ENCODE measurements at regions not wholly inside any gene's neighbourhood (a gene's known extent, or its start where the extent isn't known, plus 50 kb on each side); places are given as distances from the start of the nearest gene placed in this dataset.

DNA sequence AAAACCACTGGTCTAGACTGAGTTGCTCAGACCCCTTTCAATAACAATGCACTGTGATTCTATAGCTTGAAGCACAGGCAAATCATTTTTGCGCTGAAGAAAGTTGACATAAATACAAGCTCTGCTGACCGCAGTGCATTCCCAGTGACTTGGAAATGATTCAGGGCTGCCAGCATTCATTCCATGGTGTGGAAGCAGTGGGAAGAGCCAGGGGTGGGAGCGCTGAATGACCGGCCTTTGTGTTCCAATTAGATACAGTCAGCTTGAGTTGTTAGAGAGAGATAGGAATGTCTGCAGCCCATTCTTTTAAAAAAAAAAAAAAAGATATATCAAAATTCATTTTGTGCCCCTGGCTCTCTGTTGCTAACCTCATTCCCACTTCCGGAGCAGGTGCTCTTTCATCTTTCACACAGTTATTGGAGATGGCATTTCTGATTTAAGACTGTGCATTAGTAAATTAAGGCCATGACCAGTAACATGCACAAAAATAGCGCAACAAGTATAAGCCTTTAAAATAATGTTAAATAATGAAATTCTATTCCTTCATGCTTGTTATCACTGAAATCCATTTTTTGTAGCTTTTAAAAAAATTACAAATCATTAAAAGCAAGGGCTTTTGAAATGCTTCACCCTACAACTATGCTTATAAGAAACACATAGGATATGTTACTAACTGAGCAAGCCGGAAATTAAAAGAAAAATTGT lies 59.4 kb upstream of the CTLA4 start:
- peaks cover 4% of the 10 kb centered on the region for H3K27me3 Mint-ChIP-seq (ENCODE audit: low read depth)
- peaks cover 49% of the 10 kb centered on the region for H3K4me1 Mint-ChIP-seq (ENCODE audit: low read depth)
- H3K4me3 Mint-ChIP-seq = no peak overlapping the region
- H3K27ac Mint-ChIP-seq = no peak overlapping the region
- H3K9me3 Mint-ChIP-seq = peaks cover 22% of the 10 kb centered on the region
- H3K36me3 Mint-ChIP-seq (ENCODE audit: low read depth) = peaks cover 13% of the 10 kb centered on the region

GRCh38 chr2:203809084-203809521 lies 58.5 kb upstream of the CTLA4 start:
- Mint-ChIP-seq H3K4me3 (no peak overlapping the region), H3K9me3 (peaks cover 22% of the 10 kb centered on the region), H3K4me1 (ENCODE audit: low read depth) (peaks cover 46% of the 10 kb centered on the region), H3K27me3 (ENCODE audit: low read depth) (peaks cover 8% of the 10 kb centered on the region), H3K27ac (no peak overlapping the region), H3K36me3 (ENCODE audit: low read depth) (peaks cover 13% of the 10 kb centered on the region)

DNA sequence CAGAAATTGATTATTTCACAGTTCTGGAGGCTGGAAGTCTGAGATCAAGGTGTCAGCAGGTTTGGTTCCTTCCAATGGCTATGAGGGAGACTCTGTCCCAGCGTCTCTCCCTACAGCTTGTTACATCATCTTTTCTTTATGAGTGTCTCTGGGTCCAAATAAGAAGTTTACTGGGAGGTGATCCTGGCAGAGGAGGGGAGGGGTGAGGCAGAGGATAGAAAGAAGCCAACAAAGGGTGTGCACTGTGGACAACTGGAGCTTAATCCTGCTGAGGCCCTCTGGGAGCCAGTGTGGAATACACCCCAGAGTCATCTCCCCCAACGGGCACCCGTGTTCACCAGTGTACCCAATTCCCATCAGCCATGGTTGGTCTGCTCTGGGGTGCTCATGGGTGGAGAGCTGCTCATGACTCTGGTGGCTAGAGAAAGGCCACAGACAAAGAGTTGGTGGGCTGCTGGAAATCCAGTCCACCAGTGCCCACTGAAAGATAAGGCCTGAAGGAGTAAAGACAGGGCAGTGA lies 57.5 kb upstream of the CTLA4 start:
- peaks cover 9% of the 10 kb centered on the region for H3K36me3 Mint-ChIP-seq (ENCODE audit: low read depth)
- peaks cover 45% of the 10 kb centered on the region for H3K4me1 Mint-ChIP-seq (ENCODE audit: low read depth)
- H3K4me3 Mint-ChIP-seq = no peak overlapping the region
- H3K27me3 Mint-ChIP-seq (ENCODE audit: low read depth) = peaks cover 8% of the 10 kb centered on the region
- H3K27ac Mint-ChIP-seq = no peak overlapping the region
- peaks cover 17% of the 10 kb centered on the region for H3K9me3 Mint-ChIP-seq

DNA sequence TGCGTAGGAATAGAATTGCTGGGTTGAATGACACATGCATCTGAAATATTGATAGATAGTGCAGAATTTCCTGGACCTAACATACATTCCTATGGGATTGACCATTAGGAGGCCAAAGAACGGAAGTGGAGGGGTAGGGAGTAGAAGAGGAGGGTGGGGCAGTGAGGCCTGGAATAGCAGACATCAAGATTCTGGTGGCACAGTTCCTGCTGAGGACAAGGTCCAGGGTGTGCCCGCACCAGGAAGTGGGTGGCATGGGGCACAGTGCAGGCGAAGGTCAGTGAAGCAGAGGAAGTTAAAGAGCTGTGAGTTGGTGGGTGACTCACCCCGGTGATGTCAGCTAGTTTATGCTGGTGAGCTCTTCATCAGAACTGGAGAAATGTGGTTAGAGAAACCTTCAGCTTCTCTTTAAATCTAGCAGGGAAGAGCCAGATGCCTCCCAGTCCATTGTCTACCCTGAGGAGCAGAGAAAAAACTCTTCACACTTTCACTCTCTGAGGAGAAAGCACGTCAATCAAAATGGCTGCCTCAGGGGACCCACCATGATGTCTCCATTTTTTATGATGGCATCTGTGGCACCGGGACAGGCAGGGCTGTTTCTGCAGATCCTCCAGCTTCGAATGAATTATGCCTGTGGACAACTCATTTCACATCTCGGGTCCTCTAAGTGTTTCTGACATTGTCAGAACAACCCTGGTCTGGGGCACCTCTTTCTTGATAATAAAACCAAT lies 55.9 kb upstream of the CTLA4 start:
- Mint-ChIP-seq H3K4me3 (peak overlapping the region; percentile 3), H3K27me3 (ENCODE audit: low read depth) (peaks cover 17% of the 10 kb centered on the region), H3K4me1 (ENCODE audit: low read depth) (peaks cover 54% of the 10 kb centered on the region), H3K36me3 (ENCODE audit: low read depth) (peaks cover under 1% of the 10 kb centered on the region), H3K27ac (peak overlapping the region; percentile 79), H3K9me3 (peaks cover 2% of the 10 kb centered on the region)

- Mint-ChIP-seq H3K4me3 (peak overlapping the region; percentile 25), H3K27ac (no peak overlapping the region), H3K27me3 (ENCODE audit: low read depth) (peaks cover 17% of the 10 kb centered on the region), H3K36me3 (ENCODE audit: low read depth) (no peaks in the 10 kb centered on the region), H3K4me1 (ENCODE audit: low read depth) (peaks cover 54% of the 10 kb centered on the region), H3K9me3 (no peaks in the 10 kb centered on the region)
Measured at GRCh38 chr2:203812294-203813221, 55.0 kb upstream of the CTLA4 start.

DNA sequence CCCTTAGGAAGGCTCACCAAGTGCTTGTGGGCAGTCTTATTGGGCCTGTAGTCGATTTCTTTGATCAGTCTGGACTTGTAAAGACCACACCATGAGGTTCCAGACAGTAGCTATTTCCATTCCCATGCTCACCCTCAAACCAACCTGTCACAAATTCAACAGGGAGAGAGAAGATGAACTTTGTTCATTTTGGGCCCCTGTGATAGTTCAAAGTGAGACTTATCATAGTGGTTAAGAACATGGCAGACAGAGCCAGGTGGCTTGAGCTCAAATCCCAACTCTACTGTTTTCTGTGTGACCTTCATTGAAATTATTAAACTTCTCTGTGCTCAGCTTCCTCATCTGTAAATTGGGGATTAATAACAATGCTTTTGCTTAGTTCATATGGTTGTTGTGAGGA lies 53.9 kb upstream of the CTLA4 start:
- peaks cover 52% of the 10 kb centered on the region for H3K4me1 Mint-ChIP-seq (ENCODE audit: low read depth)
- H3K9me3 Mint-ChIP-seq = no peaks in the 10 kb centered on the region
- H3K36me3 Mint-ChIP-seq (ENCODE audit: low read depth) = no peaks in the 10 kb centered on the region
- H3K27ac Mint-ChIP-seq = no peak overlapping the region
- H3K4me3 Mint-ChIP-seq = no peak overlapping the region
- peaks cover 17% of the 10 kb centered on the region for H3K27me3 Mint-ChIP-seq (ENCODE audit: low read depth)

GRCh38 chr2:203814661-203815540 lies 52.7 kb upstream of the CTLA4 start:
- Mint-ChIP-seq H3K4me1 (ENCODE audit: low read depth) (peaks cover 43% of the 10 kb centered on the region), H3K27ac (peak overlapping the region; percentile 65), H3K27me3 (ENCODE audit: low read depth) (peaks cover 17% of the 10 kb centered on the region), H3K36me3 (ENCODE audit: low read depth) (no peaks in the 10 kb centered on the region), H3K9me3 (no peaks in the 10 kb centered on the region), H3K4me3 (peak overlapping the region; percentile 41)

DNA sequence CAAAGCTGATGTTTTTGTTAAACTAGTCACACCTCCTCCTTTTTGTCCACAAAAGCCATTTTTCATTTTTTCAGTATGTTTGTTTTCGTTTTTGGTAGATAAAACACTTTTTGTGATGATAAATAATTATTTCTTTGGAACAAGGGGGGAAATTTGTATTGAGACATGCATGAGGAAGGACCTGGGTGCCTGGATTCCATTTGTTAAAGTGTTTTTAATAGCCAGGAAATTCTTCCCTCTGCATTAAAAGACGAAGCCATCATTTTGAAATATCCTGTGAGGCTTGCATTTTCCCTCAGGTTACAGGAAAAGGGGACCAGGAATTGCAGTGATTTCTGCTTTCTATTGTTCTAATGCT lies 52.1 kb upstream of the CTLA4 start:
- Mint-ChIP-seq H3K9me3 (no peaks in the 10 kb centered on the region), H3K4me1 (ENCODE audit: low read depth) (peaks cover 39% of the 10 kb centered on the region), H3K27me3 (ENCODE audit: low read depth) (peaks cover 17% of the 10 kb centered on the region), H3K27ac (peak overlapping the region; percentile 65), H3K4me3 (peak overlapping the region; percentile 41), H3K36me3 (ENCODE audit: low read depth) (no peaks in the 10 kb centered on the region)

GRCh38 chr2:203817147-203817546 lies 50.4 kb upstream of the CTLA4 start:
- H3K27me3 Mint-ChIP-seq (ENCODE audit: low read depth) = peaks cover 17% of the 10 kb centered on the region
- H3K36me3 Mint-ChIP-seq (ENCODE audit: low read depth) = no peaks in the 10 kb centered on the region
- H3K4me3 Mint-ChIP-seq = no peak overlapping the region
- H3K27ac Mint-ChIP-seq = no peak overlapping the region
- peaks cover 30% of the 10 kb centered on the region for H3K4me1 Mint-ChIP-seq (ENCODE audit: low read depth)
- H3K9me3 Mint-ChIP-seq = no peaks in the 10 kb centered on the region

Data from T-helper 1 cell treated with Interleukin-12 subunit alpha and Interleukin-12 subunit beta and Interleukin-4 antibody, amounts not matched to agents 30 μg/mL and 1 μg/mL, for 36 hours (primary cell).